Osteoblast (primary cell): ENCODE measurements at regions not wholly inside any gene's neighbourhood (a gene's known extent, or its start where the extent isn't known, plus 50 kb on each side); places are given as distances from the start of the nearest gene placed in this dataset.

Source experiments
- DNase-seq: peaks from one replicate; pipeline ENCODE4 v3.0.0; 2011; ENCODE audit warnings: low spot score, mixed read lengths; ENCODE audit not compliant: insufficient read length; ENCODE audit errors: missing footprints
- H2AFZ ChIP-seq: 2 replicates; pipeline ENCODE4 v1.6.0; 2011; ENCODE audit warnings: mild to moderate bottlenecking, low read length
- H3K27ac ChIP-seq: 2 replicates; pipeline ENCODE4 v1.5.1; 2011; ENCODE audit warnings: mild to moderate bottlenecking, low read depth, low read length, moderate library complexity
- H3K27me3 ChIP-seq: 2 replicates; pipeline ENCODE4 v1.6.0; 2012; ENCODE audit warnings: mild to moderate bottlenecking, control low read depth, inconsistent platforms, low read length, moderate library complexity; ENCODE audit not compliant: insufficient read depth
- H3K36me3 ChIP-seq: 2 replicates; pipeline ENCODE4 v1.5.1; 2011; ENCODE audit warnings: mild to moderate bottlenecking, low read length, control low read depth, moderate library complexity; ENCODE audit not compliant: insufficient read depth
- H3K4me1 ChIP-seq: 2 replicates; pipeline ENCODE4 v1.5.1; 2011; ENCODE audit warnings: mild to moderate bottlenecking, low read length, control low read depth, moderate library complexity; ENCODE audit not compliant: insufficient read depth
- H3K4me2 ChIP-seq: 2 replicates; pipeline ENCODE4 v1.6.0; 2011; ENCODE audit warnings: mild to moderate bottlenecking, low read length; ENCODE audit not compliant: insufficient read depth
- H3K4me3 ChIP-seq: fragments of 200-600 bp; sonication (generic); 3 replicates; pipeline ENCODE4 v1.5.1; 2012; ENCODE audit warnings: mild to moderate bottlenecking, low read length, inconsistent platforms; ENCODE audit not compliant: insufficient read depth
- H3K79me2 ChIP-seq: 2 replicates; pipeline ENCODE4 v1.6.0; 2012; ENCODE audit warnings: mild to moderate bottlenecking, low read length, control low read depth, inconsistent platforms; ENCODE audit not compliant: insufficient read depth
- H3K9me3 ChIP-seq: 2 replicates; pipeline ENCODE4 v1.5.1; 2011; ENCODE audit warnings: low read depth, low read length, control low read depth
- H4K20me1 ChIP-seq: 2 replicates; pipeline ENCODE4 v1.6.0; 2012; ENCODE audit warnings: mild to moderate bottlenecking, low read length, control low read depth; ENCODE audit not compliant: insufficient read depth
- CTCF ChIP-seq: IDR thresholded peaks from 2 replicates; pipeline ENCODE4 v1.5.1; 2011; ENCODE audit warnings: mild to moderate bottlenecking, low read depth, low read length, moderate library complexity; ENCODE audit errors: extremely low read depth

DNA sequence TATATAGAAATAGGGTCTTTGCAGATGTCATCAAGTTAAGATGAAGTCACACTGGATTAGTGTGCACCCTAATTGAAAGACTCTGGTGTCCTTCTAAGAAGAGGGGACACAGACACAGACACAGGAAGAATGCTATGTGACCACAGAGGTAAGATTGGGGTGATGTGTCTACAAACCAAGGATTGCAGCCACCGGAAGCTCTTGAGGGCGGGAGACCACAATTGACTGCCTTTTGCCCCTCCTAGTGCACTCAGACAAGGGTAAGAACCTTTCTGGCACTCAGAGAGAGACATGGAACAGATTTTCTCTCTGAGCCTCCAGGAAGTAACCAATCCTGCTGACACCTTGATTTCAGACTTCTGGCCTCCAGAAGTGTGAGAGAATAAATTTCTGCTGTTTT is 51.2 kb upstream of the ARAP3 start:
- H3K4me1 ChIP-seq: no peaks in the 10 kb centered on the region
- no peaks in the 10 kb centered on the region for H3K79me2 ChIP-seq
- no peaks in the 10 kb centered on the region for H3K36me3 ChIP-seq
- H4K20me1 ChIP-seq: no peaks in the 10 kb centered on the region
- H3K4me2 ChIP-seq: no peak overlapping the region
- no peak overlapping the region for H3K27ac ChIP-seq
- H3K27me3 ChIP-seq: peaks cover 12% of the 10 kb centered on the region
- TF ChIP-seq CTCF: no peak
- H3K9me3 ChIP-seq: no peaks in the 10 kb centered on the region
- H3K4me3 ChIP-seq: no peak overlapping the region
- no peak overlapping the region for H2AFZ ChIP-seq
- no peak for DNase-seq

DNA sequence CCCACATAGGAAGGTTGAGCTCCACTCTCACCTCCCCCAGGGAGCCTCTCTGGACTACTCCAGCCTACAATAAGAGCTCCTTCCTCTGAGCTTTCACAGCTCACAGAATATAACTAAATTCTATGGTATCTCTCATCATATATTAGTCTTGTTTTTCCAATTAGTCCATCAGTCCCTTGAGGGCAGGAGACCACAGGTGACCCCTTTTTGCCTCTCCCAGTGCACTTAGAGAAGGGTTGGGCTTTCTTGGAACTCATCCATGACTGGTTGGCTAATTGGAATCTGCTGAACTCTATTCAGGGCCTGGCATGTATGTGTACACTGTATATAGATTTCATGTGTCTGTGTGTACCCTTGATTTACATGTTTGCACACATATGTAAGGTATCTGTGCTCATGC is 50.4 kb upstream of the ARAP3 start:
- H3K4me2 ChIP-seq: no peak overlapping the region
- TF ChIP-seq CTCF: no peak
- no peaks in the 10 kb centered on the region for H3K79me2 ChIP-seq

More for the DNA sequence above, 50.4 kb upstream of the ARAP3 start:
- H3K4me1 ChIP-seq: no peaks in the 10 kb centered on the region
- no peak overlapping the region for H3K27ac ChIP-seq
- peaks cover 14% of the 10 kb centered on the region for H3K27me3 ChIP-seq
- no peak for DNase-seq
- H3K9me3 ChIP-seq: no peaks in the 10 kb centered on the region
- H3K36me3 ChIP-seq: no peaks in the 10 kb centered on the region
- no peak overlapping the region for H3K4me3 ChIP-seq
- no peaks in the 10 kb centered on the region for H4K20me1 ChIP-seq
- H2AFZ ChIP-seq: no peak overlapping the region
